A549 (cell line): ENCODE measurements at regions not wholly inside any gene's neighbourhood (a gene's known extent, or its start where the extent isn't known, plus 50 kb on each side); places are given as distances from the start of the nearest gene placed in this dataset.

ENCODE experiments used
- CEBPB ChIP-seq, 2 experiments: fragments of >200 bp in 1 of 2; sonication (Bioruptor Twin) in 1 of 2; formaldehyde crosslinking in 1 of 2; IDR thresholded peaks; 2 replicates each; pipeline ENCODE4 v1.6.1; 2012 to 2016
- CTCF ChIP-seq: fragments of >200 bp; sonication (Bioruptor Twin); formaldehyde crosslinking; IDR thresholded peaks from 3 replicates; pipeline ENCODE4 v1.5.1; 2016
- EP300 ChIP-seq, 2 experiments: fragments of >200 bp; sonication (Bioruptor Twin); formaldehyde crosslinking; IDR thresholded peaks; 2 replicates in 1 of 2; 3 replicates in 1 of 2; pipeline ENCODE4 v1.6.1; 2016 to 2017
- ESRRA ChIP-seq: fragments of 150-350 bp; IDR thresholded peaks from 2 replicates; pipeline ENCODE4 v1.6.1; 2014; ENCODE audit warnings: mild to moderate bottlenecking, low read length, borderline replicate concordance
- MAZ ChIP-seq: fragments of 150-350 bp; IDR thresholded peaks from 2 replicates; pipeline ENCODE4 v1.6.1; 2014; ENCODE audit warnings: antibody characterized with exemption, low read depth, low read length, borderline replicate concordance
- NPAS2 ChIP-seq: fragments of 250-450 bp; sonication (Bioruptor Pico); IDR thresholded peaks from 2 replicates; pipeline ENCODE4 v1.8.0; 2022; ENCODE audit warnings: mild to moderate bottlenecking, moderate library complexity, borderline replicate concordance
- PHF8 ChIP-seq: fragments of 200-600 bp; sonication (generic); IDR thresholded peaks from 2 replicates; pipeline ENCODE4 v1.6.1; 2016; ENCODE audit warnings: low read depth, mild to moderate bottlenecking, antibody characterized with exemption, moderate library complexity, borderline replicate concordance
- POLR2AphosphoS2 ChIP-seq: conservative IDR thresholded peaks from 2 replicates; pipeline ENCODE4 v1.6.1; 2012; ENCODE audit warnings: low read length, improper control_type of control experiment, inconsistent platforms
- REST ChIP-seq: fragments of 200-600 bp; sonication (generic); IDR thresholded peaks from 2 replicates; pipeline ENCODE4 v1.6.1; 2016; ENCODE audit warnings: antibody characterized with exemption, mild to moderate bottlenecking, moderate library complexity

GRCh38 chr13:46495651-46496050, 57.3 kb upstream of the LRCH1 start:
- TF ChIP-seq PHF8, result no peak
- TF ChIP-seq REST, result no peak
- no peak for TF ChIP-seq CTCF
- no peak for TF ChIP-seq NPAS2 (CRISPR knock-in tag)
- TF ChIP-seq CEBPB (IDR thresholded peaks at IDR 0.05), result no peak
- no peak for TF ChIP-seq POLR2AphosphoS2
- TF ChIP-seq EP300 (IDR thresholded peaks at IDR 0.05), result no peak
- no peak for TF ChIP-seq MAZ
- no peak for TF ChIP-seq ESRRA
